ENCODE measurements at regions not wholly inside any gene's neighbourhood (a gene's known extent, or its start where the extent isn't known, plus 50 kb on each side); places are given as distances from the start of the nearest gene placed in this dataset.
A peak's percentile ranks its signal among the peaks of the same experiment; 100 is the strongest.

DNA sequence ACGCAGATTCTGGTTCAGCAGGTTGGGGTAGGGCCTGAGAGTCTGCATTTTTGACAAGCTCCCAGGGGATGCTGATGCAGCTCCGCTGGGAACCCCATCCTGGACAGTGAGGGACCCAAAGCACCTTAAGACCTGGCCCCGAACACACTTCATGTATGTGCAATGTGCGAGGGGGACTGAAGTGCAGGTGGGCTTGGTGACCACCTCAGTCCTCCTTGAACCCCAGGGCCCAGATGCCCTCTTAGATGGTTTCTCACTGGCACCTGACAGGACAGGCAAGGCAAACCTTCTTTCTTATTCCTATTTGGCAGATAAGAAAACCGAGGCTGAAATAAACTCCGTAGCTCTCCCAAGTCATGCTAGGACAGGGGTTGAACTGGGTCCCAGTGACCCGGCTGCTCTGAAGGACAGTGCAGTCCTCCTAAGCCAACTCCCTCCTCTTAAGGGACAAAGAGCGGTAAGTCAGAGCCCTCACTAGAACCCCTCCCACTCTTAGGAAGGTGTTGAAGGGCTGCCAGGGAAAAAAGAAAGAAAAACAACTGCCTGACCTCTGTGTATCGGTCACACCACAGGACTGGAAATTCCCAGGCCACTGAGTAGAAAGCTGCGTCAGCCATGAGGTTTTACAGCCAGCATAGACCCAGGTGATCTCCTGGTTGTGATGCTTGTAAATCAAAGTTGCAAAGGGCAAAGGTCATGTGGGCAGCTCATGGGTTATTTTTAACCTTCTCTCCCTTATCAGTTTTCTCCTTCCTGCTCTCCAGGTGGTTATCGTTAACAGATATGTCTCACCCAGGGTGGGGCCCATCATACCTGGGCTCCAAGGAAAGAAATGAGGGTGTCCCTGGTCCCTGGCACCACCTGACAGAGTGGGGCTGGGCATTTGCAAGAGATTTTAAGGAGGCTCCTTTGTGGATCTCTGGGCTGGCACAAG lies 90.9 kb upstream of the SMNDC1 start:
- TF ChIP-seq, protein P1, sequence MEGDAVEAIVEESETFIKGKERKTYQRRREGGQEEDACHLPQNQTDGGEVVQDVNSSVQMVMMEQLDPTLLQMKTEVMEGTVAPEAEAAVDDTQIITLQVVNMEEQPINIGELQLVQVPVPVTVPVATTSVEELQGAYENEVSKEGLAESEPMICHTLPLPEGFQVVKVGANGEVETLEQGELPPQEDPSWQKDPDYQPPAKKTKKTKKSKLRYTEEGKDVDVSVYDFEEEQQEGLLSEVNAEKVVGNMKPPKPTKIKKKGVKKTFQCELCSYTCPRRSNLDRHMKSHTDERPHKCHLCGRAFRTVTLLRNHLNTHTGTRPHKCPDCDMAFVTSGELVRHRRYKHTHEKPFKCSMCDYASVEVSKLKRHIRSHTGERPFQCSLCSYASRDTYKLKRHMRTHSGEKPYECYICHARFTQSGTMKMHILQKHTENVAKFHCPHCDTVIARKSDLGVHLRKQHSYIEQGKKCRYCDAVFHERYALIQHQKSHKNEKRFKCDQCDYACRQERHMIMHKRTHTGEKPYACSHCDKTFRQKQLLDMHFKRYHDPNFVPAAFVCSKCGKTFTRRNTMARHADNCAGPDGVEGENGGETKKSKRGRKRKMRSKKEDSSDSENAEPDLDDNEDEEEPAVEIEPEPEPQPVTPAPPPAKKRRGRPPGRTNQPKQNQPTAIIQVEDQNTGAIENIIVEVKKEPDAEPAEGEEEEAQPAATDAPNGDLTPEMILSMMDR (IDR thresholded peaks at IDR 0.05 in 2 of 3, conservative IDR thresholded peaks at IDR 0.05 in 1 of 3; ENCODE audit: insufficient read depth in 2 of 3, low read depth in 1 of 3, low read length in 3 of 3) = no peak
- TF ChIP-seq ZEB2 (IDR thresholded peaks at IDR 0.05) (peak; percentile 54; the same call in 1 of the 2 replicates), ZFX (CRISPR knock-in tag; IDR thresholded peaks at IDR 0.05) (no peak), ELF1 (tag; IDR thresholded peaks at IDR 0.05) (no peak), YY1 (IDR thresholded peaks at IDR 0.05; ENCODE audit: borderline replicate concordance in 1 of 3, control insufficient read depth in 1 of 3, extremely low read depth in 1 of 3, insufficient read depth in 3 of 3, insufficient read length in 1 of 3, insufficient replicate concordance in 2 of 3, low read depth in 1 of 3, low read length in 2 of 3) (no peak), CHD2 (IDR thresholded peaks at IDR 0.05; ENCODE audit: low read depth, low read length) (no peak), POLR2A (conservative IDR thresholded peaks at IDR 0.05) (no peak), FOXA1 (IDR thresholded peaks at IDR 0.05; ENCODE audit: borderline replicate concordance) (no peak), GABPA (tag; conservative IDR thresholded peaks at IDR 0.05; ENCODE audit: low read depth) (no peak), HNRNPL (IDR thresholded peaks at IDR 0.05; ENCODE audit: low read depth, low read length) (no peak), BDP1 (IDR thresholded peaks at IDR 0.05; ENCODE audit: insufficient read depth, insufficient read length) (no peak)
- TF ChIP-seq, protein P2, sequence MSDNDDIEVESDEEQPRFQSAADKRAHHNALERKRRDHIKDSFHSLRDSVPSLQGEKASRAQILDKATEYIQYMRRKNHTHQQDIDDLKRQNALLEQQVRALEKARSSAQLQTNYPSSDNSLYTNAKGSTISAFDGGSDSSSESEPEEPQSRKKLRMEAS (CRISPR knock-in tag; IDR thresholded peaks at IDR 0.05) = no peak
- TF ChIP-seq, protein P3, sequence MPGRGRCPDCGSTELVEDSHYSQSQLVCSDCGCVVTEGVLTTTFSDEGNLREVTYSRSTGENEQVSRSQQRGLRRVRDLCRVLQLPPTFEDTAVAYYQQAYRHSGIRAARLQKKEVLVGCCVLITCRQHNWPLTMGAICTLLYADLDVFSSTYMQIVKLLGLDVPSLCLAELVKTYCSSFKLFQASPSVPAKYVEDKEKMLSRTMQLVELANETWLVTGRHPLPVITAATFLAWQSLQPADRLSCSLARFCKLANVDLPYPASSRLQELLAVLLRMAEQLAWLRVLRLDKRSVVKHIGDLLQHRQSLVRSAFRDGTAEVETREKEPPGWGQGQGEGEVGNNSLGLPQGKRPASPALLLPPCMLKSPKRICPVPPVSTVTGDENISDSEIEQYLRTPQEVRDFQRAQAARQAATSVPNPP (IDR thresholded peaks at IDR 0.05; ENCODE audit: borderline replicate concordance, insufficient read depth, insufficient read length) = no peak
- TF ChIP-seq, protein P4, sequence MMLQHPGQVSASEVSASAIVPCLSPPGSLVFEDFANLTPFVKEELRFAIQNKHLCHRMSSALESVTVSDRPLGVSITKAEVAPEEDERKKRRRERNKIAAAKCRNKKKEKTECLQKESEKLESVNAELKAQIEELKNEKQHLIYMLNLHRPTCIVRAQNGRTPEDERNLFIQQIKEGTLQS (IDR thresholded peaks at IDR 0.05) = peak; percentile 55
- TF ChIP-seq, protein P4 (CRISPR knock-in tag; conservative IDR thresholded peaks at IDR 0.05) = no peak

Measured in K562 (cell line).